NCI-H2029 treated with DMSO at 0.1 percent for 48 hours (cell line): ENCODE measurements at regions not wholly inside any gene's neighbourhood (a gene's known extent, or its start where the extent isn't known, plus 50 kb on each side); places are given as distances from the start of the nearest gene placed in this dataset.
"Not testable (repeated sequence)": the region's sequence is repeated elsewhere in the genome, so short reads cannot be mapped to it uniquely, and the experiment has no call there.

ENCODE experiments used
- DNase-seq: peaks from one replicate; lab custom pipeline; 2025; lab: John Stamatoyannopoulos, UW

GRCh38 chr6:93675856-93676417, 256.6 kb upstream of the EPHA7 start:
- peak; percentile 60 for DNase-seq

DNA sequence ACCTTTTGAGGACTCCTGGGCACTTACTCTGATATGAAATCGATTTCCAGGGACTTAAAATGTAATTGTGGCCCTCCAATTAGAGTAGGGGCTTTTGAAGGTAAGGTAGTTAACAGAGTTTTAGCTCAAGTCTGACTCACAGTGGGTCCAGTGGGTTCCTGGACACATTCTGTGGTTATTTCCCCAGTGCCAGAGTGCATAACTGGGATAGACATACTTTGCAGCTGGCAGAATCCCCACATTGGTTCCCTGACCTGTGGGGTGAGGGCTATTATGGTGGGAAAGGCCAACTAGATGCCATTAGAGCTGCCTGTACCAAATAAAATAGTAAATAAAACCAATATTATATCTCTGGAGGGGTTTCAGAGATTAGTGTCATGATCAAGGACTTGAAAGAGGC, 243.8 kb upstream of the EPHA7 start:
- no peak for DNase-seq

DNA sequence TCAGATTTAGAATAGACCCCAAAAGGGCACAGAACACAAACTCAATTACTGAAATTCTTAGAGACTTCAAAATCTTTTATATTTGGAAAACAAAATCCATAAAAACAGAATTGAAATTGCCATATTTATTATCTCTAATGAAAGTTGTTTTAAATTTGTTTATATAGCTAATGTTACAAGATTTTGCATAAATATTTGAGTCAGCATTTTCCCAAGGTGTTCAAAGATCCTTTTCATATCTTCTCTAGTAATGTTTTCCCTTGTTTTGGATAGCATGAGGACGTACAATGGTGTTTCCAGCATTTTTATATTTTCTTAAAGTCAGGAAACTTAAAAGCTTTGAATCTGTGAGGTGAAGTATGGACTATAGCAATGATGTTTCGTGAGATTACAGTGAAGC, 235.2 kb upstream of the EPHA7 start:
- DNase-seq: no peak

DNA sequence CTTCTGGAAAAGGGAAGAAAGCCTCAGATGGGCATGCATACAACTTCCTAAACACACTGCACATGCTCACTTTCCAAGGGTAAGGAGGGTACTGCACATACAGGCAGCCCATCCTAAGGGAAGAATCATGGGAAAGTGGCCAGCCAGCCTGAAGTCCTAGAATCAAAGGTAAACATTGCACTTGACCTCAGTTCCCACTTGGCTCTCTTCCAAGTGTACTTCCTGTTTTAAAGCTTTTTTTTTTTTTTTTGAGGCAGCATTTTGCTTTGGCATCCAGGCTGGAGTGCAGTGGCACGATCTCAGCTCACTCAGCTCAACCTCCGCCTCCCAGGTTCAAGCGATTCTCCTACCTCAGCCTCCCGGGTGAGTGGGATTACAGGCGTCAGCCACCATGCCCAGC, 225.3 kb upstream of the EPHA7 start:
- DNase-seq: peak; percentile 86

DNA sequence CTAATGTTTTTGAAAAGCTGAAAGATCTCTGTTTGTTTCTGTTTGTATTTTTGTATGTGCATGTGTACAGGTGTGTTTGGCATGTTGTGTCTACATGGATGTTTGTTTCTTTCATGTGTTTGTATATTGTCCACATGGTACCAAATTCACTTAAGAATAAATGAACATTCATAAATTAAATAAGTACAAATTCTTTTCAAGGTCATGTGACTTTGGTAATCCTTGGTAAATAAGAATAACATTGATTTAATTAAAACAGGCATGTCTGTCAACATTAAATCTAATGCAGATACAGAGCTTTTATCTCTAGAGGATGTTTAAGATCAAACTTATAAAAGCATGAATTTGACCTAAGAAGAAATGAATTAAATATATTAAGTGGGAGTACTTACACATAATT, 219.8 kb upstream of the EPHA7 start:
- no peak for DNase-seq

- not testable (repeated sequence) for DNase-seq
Observed at GRCh38 chr6:93636987-93637664, 217.8 kb upstream of the EPHA7 start.

GRCh38 chr6:93624408-93624807, 205.0 kb upstream of the EPHA7 start:
- DNase-seq: peak; percentile 71

- no peak for DNase-seq
Observed at GRCh38 chr6:93621442-93621841, 202.1 kb upstream of the EPHA7 start.

DNA sequence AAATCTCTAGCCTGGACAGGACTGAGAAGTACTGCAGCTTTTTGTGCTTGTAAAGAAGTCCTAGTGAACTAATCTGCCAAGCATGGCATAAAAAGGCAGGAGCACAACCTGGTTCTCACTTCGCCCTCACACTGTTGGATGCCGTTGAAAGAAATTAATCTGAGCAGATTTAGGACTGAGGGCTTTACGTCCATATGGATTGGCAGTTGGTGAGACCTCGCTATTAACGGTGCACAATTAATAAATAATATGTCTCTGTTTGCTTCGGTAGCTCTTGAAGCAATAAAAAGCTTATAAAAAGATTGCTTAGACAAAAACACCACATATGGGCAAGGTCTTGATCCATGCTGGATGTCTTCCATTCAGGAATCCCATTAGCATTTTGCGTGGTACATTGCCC, 185.6 kb upstream of the EPHA7 start:
- DNase-seq: no peak

GRCh38 chr6:93592417-93592816, 173.1 kb upstream of the EPHA7 start:
- no peak for DNase-seq

DNA sequence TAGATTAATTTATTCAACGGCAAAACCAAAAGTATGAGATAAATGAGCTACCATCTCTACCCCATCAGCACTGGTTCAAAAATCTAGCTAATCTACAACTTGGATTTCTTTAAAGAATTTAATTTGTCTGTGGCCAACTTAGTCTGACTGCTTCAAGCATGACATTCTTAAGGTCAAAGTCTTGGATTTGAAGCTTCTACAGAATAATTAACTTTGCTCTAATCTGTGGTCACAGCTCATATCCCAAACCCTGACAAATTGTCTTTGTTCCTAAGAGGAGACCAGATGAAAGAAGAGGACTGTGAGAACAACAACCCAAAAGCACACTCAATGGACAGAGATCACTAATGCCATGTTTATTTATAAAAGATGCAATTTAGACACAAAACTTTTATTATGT, 166.9 kb upstream of the EPHA7 start:
- no peak for DNase-seq

- DNase-seq: no peak
Observed at GRCh38 chr6:93584300-93584699, 164.9 kb upstream of the EPHA7 start.

DNA sequence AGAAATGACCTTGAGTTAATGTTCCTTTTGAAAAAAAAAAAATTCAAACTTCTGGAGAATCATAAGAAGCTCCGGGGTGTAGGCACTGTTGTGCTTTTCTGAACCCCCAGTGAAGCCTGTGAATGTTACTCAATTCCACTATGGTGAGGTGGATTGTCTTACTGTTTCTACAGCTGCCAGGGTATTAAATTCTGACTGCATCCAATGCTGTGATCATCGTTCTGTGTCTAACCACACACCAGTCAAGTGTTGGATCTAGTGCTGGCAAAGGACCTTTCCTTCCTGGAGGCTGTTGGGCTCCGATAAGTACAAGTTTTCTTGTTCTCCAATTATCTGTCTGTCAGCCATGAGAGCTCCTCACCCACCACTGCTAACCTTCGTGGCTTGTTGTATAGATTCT, 162.0 kb upstream of the EPHA7 start:
- DNase-seq: peak; percentile 93

DNA sequence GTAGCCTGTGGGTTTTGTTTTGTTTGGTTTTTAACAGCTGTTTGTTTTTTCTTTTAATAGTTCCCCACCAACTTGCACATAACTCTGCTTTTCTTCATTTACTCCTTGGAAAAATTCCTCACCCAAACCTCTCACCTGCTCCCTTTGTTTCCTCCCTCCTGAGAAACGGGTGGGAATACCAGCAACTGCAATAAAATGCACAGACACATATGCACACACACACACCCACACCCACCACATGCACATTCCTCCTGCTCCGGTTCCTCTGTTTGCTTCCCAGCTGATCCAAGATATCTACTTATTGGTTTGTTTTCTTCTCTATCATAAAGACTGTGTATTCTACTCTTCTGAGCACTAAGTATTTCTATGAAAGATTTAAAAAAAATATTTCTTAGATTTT, 161.1 kb upstream of the EPHA7 start:
- DNase-seq: no peak

GRCh38 chr6:93575495-93576267, 156.3 kb upstream of the EPHA7 start:
- peak; percentile 47 for DNase-seq

- no peak for DNase-seq
Observed at GRCh38 chr6:93574299-93574698, 154.9 kb upstream of the EPHA7 start.

DNA sequence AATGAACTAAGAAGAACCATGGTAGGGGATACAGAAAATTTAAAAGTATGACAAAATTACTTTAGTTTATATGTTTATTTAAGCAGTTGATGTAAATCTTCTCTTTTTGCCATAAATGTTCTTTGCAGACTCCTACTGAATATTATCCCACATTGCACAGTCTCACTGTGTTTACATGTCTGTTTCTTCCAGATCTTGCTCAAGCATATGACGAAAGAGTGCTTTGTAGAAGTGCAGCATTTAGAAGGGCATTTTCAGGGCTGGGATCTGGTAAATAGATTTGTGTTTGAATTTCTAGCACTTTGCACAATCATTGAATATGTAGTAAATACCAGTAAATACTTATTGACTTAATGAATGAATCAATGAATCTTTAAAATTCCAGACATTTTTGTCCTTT, 152.0 kb upstream of the EPHA7 start:
- DNase-seq: no peak

DNA sequence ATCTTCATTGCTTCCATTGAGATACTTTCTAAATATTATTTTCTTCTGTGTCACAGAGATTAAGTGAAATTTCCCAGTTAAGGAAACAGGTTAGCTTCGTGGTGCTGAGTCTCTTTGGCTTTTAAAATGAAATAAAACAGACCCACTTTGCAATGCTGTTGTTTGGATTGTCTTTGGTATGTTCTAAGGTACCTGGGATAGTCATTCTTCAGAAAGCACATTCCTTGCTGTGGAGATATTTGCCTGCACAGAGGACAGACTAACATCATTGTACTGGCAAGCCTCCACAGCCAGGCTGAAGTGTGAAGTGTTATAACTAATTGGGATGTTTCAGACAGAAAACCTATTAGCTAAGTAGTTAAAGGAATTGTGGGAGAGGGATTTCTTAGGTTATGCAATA, 148.8 kb upstream of the EPHA7 start:
- DNase-seq: no peak

DNA sequence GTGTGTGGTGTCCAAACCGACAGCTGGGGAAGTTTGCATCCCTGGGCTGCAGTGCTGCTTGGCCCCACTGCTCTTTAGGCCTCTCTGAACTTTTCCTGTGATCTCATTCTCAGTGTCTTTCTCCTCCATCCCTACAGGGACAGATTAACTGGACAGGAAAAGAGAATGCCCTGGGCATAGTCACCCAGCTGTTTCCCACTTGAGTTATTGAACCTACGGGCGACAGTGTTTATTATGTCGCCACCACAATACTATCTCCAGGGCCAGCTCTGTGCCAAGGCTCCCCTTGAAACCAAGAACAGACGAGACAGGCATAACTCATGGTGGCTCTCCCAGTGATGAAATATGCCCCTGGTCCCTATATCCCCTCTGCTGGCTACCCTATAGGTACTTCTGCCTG, 147.8 kb upstream of the EPHA7 start:
- DNase-seq: peak; percentile 42

DNA sequence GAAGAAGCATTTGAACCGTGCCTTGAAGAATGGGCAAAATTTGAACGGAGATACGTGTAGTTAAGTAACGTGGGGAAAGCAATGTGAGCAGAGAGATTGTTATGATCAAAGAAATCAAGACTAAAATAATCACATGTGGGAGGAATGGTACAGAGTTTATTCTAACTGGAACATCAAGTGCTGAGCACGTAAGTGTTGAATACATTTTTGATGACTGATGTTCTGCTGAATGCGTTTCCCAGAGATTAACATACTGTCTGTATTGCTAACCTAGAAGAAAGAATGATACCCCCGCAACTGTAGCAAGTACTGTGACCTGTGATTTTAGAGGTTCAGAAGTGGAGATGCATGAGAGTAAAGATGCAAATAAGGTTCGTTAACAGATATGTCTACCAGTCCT, 146.9 kb upstream of the EPHA7 start:
- DNase-seq: no peak

- DNase-seq: no peak
Observed at GRCh38 chr6:93562582-93562981, 143.2 kb upstream of the EPHA7 start.

- no peak for DNase-seq
Observed at GRCh38 chr6:93555292-93555691, 135.9 kb upstream of the EPHA7 start.

GRCh38 chr6:93554018-93554417, 134.7 kb upstream of the EPHA7 start:
- DNase-seq: no peak
